ENCODE measurements at regions not wholly inside any gene's neighbourhood (a gene's known extent, or its start where the extent isn't known, plus 50 kb on each side); places are given as distances from the start of the nearest gene placed in this dataset.

GRCh38 chrX:109312757-109313156, 169.1 kb downstream of the GUCY2F start:
- no peak for DNase-seq (ENCODE audit: low read depth)

DNA sequence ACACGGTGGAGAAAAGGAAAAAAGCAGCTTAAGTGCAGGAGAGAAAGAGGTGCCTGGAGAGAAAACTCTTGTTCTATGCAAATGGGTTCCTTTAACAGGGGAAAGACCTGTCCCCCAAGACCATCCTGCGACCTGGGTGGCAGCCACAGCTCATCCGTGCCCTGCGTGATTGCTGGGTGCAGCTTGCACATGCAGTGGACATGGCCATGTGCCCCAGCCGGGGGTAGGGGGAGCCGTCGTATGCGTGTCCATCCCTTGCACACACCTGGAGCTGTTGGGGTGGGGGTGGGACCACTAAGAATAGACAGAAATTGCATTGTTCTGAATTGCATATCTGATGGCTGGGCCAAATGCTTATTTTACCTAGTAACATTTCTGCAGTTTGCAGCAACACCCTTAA, 171.9 kb downstream of the GUCY2F start:
- DNase-seq (ENCODE audit: low read depth) = no peak

GRCh38 chrX:109301177-109301576, 180.7 kb downstream of the GUCY2F start:
- no peak for DNase-seq (ENCODE audit: low read depth)

- DNase-seq (ENCODE audit: low read depth) = no peak
Observed at GRCh38 chrX:109300415-109300814, 181.5 kb downstream of the GUCY2F start.

- no peak for DNase-seq (ENCODE audit: low read depth)
Observed at GRCh38 chrX:109299091-109299490, 182.8 kb downstream of the GUCY2F start.

DNA sequence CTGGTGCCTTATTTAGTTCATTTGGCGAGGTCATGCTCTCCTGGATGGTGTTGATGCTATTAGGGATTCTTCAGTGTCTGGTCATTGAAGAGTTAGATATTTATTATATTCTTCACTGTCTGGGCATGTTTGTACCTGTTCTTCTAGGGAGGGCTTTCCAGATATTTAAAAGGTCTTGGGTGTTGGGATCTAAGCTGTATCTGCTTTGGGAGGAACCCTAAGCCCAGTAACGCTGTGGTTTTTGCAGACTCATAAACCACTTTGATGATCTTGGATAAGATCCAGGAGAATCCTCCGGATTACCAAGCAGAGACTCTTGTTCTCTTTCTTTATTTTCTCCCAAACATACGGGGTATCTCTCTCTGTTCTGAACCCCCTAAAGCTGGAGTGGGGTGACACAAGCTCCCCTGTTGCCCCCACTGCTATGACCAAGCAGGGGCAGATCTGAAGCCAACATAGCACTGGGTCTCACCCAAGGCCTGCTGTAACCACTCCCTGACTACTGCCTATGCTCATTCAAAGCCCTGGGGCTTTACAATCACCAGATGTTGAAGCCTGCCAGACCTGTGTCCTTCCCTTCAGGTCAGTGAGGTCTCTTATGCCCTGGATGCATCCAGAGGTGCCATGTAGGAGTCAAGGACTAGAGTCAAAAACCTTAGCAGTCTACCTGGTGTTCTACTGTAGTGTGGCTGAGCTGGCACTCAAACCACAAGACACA, 187.6 kb downstream of the GUCY2F start:
- DNase-seq (ENCODE audit: low read depth) = no peak

GRCh38 chrX:109283870-109284269, 198.0 kb downstream of the GUCY2F start:
- DNase-seq (ENCODE audit: low read depth) = no peak

- DNase-seq (ENCODE audit: low read depth) = no peak
Observed at GRCh38 chrX:109281483-109282275, 200.2 kb downstream of the GUCY2F start.

DNA sequence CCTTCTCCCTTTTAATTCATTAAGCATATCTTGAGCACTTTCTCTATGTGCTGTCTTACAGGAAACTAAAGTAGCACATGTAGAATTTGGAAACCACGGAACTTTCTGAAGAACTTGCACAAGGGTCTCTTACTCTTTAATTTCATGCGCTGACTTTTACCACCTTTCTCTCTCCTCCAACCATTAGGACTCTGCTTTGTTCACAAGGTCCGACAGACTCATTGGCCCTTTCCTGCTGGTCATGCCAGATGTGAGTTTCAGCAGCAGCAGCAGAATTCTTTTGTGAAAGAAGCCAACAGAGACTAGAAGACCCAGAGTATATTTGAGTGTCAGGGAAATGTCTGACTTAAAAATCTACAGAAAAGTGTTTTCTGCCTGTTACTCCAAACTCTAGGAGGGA, 207.1 kb downstream of the GUCY2F start:
- DNase-seq (ENCODE audit: low read depth) = no peak

DNA sequence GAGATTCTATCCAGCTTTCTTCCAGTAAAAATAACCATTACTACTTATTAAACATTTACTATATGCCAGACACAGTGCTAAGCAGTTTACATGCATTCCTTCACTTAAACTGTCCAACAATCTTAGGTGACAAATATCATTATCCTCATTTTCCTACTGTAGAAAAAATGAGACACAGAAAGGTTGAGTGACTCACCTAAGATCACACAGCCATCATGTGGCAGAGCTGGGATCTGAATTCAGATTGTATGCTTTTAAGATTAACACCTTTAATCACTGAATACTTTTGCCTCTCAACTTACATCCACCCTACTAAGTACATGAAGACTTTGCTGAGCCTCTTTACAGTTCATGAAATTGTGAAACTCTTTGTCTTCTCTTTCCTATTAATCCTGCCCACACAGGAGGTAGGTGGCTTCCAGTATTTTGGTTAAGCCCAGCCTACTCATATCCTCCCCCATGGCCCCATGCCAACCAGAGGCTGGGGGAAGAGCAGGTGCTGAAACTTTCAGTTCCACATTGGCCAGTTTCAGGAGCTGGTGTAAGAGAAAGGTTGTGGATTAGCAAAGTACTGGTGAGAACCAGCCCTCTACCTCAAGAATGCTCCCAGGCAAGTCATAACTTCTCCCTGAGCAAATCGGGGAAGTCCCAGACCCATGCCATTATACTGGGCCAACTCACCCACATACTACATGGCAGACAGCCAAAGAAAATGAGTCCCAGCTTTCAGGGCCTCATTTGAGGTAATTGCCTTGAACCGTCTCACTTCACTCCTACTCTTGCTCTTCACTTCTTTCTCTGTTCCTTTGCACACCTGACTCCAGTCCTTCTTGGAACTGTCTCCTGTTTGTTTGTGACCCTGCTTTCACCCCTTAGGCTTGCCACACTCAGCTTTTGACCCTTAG, 211.1 kb downstream of the GUCY2F start:
- DNase-seq (ENCODE audit: low read depth) = no peak

DNA sequence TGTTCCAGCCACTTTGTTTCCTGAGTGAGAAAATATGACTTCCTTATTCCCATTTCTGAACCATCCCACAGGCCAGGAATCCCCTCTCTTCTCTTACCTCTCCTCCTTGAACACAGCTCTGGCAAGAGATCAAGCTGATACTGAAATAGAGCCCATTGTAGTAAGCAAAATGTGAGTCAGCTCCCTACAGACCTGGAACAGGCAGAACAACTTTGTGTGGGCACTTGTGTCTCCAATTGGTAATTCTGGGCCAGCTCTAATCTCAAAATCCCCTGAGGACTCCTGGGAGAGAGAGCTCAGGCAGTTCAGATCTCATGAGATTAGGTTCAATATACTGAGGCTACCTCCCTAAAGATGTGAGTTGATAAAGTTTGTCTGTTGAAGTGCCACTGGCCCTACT, 213.5 kb downstream of the GUCY2F start:
- no peak for DNase-seq (ENCODE audit: low read depth)

- no peak for DNase-seq (ENCODE audit: low read depth)
Observed at GRCh38 chrX:109266034-109266433, 215.9 kb downstream of the GUCY2F start.

- DNase-seq (ENCODE audit: low read depth) = no peak
Observed at GRCh38 chrX:109264878-109265277, 217.0 kb downstream of the GUCY2F start.

- no peak for DNase-seq (ENCODE audit: low read depth)
Observed at GRCh38 chrX:109261279-109261678, 220.6 kb downstream of the GUCY2F start.

DNA sequence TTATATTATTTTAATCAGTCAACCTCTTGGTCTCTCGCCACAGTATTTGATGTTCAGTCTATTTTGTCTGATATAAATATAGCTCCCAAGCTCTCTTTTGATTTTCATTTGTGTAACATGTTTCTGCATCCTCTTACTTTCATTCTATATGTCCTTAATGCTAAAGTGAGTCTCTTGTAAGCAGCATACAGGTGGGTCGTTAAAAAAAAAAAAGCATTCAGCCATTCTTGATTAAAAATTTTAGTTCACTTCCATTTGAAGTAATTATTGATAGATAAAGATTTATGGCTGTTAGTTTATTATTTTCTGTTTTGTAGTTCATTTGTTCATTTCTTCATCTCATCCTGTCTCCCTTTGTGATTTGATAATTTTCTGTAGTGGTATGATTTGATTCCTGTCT, 229.1 kb downstream of the GUCY2F start:
- no peak for DNase-seq (ENCODE audit: low read depth)

GRCh38 chrX:109218761-109219160, 263.1 kb downstream of the GUCY2F start:
- no peak for DNase-seq (ENCODE audit: low read depth)

GRCh38 chrX:109199726-109200125, 282.2 kb downstream of the GUCY2F start:
- no peak for DNase-seq (ENCODE audit: low read depth)

DNA sequence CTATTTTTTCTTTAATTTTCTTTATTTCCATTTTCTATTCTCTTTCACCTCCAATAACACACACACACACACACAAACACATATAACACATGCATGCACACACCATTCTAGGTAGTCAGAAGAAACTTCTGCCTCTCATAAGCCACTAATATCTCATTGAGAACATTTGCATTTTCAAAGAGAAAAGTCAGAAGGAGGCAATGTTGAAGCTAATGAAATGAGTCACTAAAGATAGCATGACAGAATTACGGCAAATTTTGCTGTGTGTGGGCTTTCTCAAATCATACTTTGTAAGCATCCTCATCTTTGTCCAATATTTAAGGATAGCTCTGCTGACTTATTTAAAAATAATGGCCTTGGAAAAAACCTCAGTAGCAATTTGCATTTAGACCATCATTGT, 291.3 kb downstream of the GUCY2F start:
- DNase-seq (ENCODE audit: low read depth) = no peak

DNA sequence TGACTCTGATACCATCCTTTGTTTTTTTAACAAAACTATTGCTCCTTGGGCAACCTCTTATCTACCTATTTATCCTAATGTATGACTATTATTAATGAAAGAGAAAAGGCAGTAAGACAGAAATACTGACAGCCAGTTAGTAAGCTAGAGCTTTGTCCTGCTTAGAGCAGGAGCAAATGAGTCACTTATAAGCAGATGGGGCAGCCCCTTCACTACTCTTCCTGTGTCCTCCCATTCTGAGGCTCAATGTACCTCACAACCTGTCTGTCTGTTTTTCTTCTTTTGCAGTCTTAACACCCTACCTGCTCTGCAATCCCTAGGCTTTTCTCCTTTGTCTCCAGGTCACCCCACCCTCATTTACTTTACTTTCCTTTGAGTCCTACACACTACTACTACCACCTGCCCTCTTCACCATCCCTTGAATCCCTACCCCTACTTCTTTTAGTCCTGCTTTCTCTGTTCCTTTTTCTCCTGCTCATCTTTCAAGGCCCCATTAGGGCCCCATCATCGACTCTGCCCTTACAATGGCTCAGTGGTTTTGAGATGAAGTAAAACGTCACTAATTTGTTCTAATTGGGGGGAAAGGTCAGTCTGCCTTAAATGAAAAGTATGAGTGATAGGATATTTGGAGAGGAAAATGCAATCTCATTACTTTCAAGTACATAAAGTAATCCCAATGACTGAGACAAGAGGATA, 294.3 kb downstream of the GUCY2F start:
- DNase-seq (ENCODE audit: low read depth) = no peak

DNA sequence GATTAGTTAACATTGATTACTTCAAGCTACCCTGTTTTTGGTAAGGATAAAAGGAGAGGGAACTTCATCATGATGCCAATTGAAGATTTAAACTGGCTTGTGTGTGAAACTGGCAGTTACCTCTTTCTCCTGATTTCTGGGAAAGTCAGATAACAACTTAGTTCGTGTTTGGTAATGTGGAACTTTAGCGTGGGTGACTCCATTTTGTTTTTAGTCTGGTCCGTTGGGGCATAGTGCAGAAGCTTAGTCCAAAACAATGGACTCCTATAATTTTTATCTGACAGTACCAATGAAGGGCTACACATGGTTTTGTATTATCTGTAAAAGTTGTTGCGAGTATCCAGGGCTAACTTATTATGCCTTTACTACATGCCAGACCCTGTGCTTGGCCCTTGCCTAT, 294.9 kb downstream of the GUCY2F start:
- DNase-seq (ENCODE audit: low read depth) = no peak

DNA sequence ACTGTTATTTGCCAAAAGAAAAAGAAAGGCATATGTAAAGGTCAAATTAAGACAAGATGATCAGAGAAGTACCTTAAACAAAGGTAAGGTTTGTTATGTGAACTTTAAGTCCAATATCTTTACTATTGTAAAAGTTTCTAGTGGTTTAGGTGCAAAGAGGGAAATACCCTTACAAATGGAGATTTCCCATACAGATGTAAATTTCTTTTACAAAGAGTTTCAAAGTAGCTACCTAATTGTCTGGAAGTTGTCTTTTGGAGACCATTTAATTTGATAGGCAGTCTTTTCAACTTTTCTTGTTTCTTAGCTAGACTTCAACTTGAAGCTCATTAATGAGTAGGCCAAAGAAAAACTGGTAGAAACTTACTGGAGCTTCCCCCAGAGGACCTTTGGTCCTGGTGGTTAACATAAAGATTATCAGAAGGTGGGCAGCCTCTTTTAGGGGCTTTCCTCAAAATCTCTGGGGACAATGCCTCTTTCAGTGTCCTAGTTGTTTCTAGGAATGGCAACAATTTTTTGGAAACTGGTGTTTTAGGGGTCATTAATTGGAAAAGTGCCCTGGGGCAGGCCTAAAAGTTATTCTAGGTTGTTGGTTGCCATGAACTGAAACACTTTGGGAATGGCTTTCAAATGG, 297.3 kb downstream of the GUCY2F start:
- DNase-seq (ENCODE audit: low read depth) = no peak
